Peyer's patch (tissue), 4 donors: ENCODE measurements at regions not wholly inside any gene's neighbourhood (a gene's known extent, or its start where the extent isn't known, plus 50 kb on each side); places are given as distances from the start of the nearest gene placed in this dataset.

Experiments used
- POLR2A ChIP-seq, 2 donors: fragments of 450-650 bp; IDR thresholded peaks; one replicate each; pipeline ENCODE4 v1.5.1; 2017; ENCODE audit warnings: antibody characterized with exemption in 2 of 2, mild to moderate bottlenecking in 2 of 2, moderate library complexity in 2 of 2
- TF ChIP-seq, protein P1 (sequence below), 6 experiments: fragments of 450-650 bp in 4 of 6; fragments of 200-600 bp in 2 of 6; sonication (generic) in 1 of 6; IDR thresholded peaks; one replicate each; pipeline ENCODE4 v1.5.1; 2017 to 2019; ENCODE audit warnings: antibody characterized with exemption in 6 of 6, mild to moderate bottlenecking in 3 of 6, moderate library complexity in 1 of 6

DNA sequence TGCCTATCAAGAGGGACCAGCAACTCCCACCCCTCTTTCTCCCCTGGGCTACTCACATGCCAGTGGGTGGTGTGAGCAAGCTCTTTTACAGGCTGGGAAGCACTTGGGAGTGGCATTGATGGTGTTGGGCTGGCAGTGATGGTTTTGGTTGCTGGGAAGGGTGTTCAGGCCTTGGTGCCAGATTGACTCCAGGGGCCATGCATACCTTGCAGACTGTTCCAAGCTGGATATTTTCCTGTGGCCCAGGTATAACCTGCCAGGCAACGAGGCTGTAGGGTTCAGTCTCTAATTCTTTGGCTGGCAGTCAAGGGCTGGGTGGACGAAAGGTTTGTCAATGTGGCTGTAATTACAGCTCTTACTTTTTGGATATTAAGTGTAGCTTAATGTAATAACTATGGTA, 177.3 kb downstream of the MACROH2A1 start:
- TF ChIP-seq, protein P1, sequence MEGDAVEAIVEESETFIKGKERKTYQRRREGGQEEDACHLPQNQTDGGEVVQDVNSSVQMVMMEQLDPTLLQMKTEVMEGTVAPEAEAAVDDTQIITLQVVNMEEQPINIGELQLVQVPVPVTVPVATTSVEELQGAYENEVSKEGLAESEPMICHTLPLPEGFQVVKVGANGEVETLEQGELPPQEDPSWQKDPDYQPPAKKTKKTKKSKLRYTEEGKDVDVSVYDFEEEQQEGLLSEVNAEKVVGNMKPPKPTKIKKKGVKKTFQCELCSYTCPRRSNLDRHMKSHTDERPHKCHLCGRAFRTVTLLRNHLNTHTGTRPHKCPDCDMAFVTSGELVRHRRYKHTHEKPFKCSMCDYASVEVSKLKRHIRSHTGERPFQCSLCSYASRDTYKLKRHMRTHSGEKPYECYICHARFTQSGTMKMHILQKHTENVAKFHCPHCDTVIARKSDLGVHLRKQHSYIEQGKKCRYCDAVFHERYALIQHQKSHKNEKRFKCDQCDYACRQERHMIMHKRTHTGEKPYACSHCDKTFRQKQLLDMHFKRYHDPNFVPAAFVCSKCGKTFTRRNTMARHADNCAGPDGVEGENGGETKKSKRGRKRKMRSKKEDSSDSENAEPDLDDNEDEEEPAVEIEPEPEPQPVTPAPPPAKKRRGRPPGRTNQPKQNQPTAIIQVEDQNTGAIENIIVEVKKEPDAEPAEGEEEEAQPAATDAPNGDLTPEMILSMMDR (IDR thresholded peaks at IDR 0.05), result no peak
- no peak for TF ChIP-seq POLR2A (IDR thresholded peaks at IDR 0.05)
